ENCODE measurements at regions not wholly inside any gene's neighbourhood (a gene's known extent, or its start where the extent isn't known, plus 50 kb on each side); places are given as distances from the start of the nearest gene placed in this dataset.

DNA sequence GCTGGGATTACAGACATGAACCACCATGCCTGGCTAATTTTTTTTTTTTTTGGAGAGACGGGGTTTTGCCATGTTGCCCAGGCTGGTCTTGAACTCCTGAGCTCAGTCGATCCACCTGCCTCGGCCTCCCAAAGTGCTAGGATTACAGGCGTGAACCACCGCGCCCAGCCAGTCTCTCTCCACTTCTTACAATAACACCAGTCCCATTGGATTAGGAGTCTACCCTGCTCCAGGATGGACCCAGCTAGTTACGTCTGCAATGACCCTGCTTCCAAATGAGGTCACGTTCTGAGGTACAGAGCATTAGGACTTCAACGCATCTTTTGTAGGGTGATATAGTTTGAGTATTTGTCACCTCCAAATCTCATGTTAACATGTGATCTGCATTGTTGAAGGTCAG, 146.9 kb upstream of the MYLIP start:
- TF ChIP-seq CTCF (IDR thresholded peaks at IDR 0.05) (no peak), EP300 (IDR thresholded peaks at IDR 0.05) (no peak)

Data from stomach (tissue), 4 donors.